K562 (cell line): ENCODE measurements at regions not wholly inside any gene's neighbourhood (a gene's known extent, or its start where the extent isn't known, plus 50 kb on each side); places are given as distances from the start of the nearest gene placed in this dataset.

ENCODE experiments used
- ATAC-seq: fragments of 200-7000 bp; cut with Tn5 transposase; 3 replicates; pipeline ENCODE4 v1.9.1; 2020; ENCODE audit warnings: moderate library complexity
- BruUV-seq: library from RNA; stranded (reverse); fragments of 400-500 nt; replicated peaks from 2 replicates; lab custom pipeline; 2021; lab: Mats Ljungman, UMichigan
- CTCF ChIA-PET: fragments of 300-600 bp; formaldehyde crosslinking; extraction: SDS; loops from one replicate; lab custom pipeline; 2021; ENCODE audit warnings: low intra/inter-chr PET ratio; lab: Yijun Ruan, JAX
- POLR2A ChIA-PET: fragments of 300-600, 350-650 bp; sonication (Branson Sonifier 250); formaldehyde crosslinking; extraction: SDS; loops from one replicate; lab custom pipeline; 2021; ENCODE audit warnings: antibody characterized with exemption, inconsistent platforms; lab: Yijun Ruan, JAX
- DNase-seq, 4 experiments: peaks; one replicate each; pipeline versions ENCODE4 v3.0.0 to v3.0.0-alpha.2; 2011 to 2018; ENCODE audit warnings: low spot score in 3 of 4, mixed read lengths in 3 of 4; ENCODE audit errors: extremely low read depth in 1 of 4
- FAIRE-seq: peaks from 2 replicates; lab custom pipeline; 2011; peaks lifted over from hg19 to GRCh38; lab: Jason Lieb, UNC
- H2AFZ ChIP-seq: 2 replicates; pipeline ENCODE4 v1.6.0; 2011; ENCODE audit warnings: low read depth, low read length, control low read depth, inconsistent platforms
- H3K27ac ChIP-seq: fragments of 200-600 bp; 3 replicates; pipeline ENCODE4 v1.8.0; 2011; ENCODE audit warnings: low read depth, mild to moderate bottlenecking, control low read depth, inconsistent platforms, low read length, moderate library complexity, mixed read lengths; ENCODE audit errors: extremely low read depth
- H3K27me3 ChIP-seq, 2 experiments: fragments of 300-600 bp in 1 of 2; 2 replicates in 1 of 2; 3 replicates in 1 of 2; pipeline versions ENCODE4 v1.6.0 to v1.8.0; 2011; ENCODE audit warnings: inconsistent platforms in 2 of 2, low read length in 2 of 2, mild to moderate bottlenecking in 1 of 2, mixed read lengths in 1 of 2, moderate library complexity in 1 of 2; ENCODE audit not compliant: control insufficient read depth in 2 of 2, insufficient read depth in 2 of 2
- H3K36me3 ChIP-seq: fragments of 300-600 bp; 3 replicates; pipeline ENCODE4 v1.8.0; 2011; ENCODE audit warnings: mild to moderate bottlenecking, low read length, inconsistent platforms; ENCODE audit not compliant: control insufficient read depth, insufficient read depth
- H3K4me1 ChIP-seq, 2 experiments: fragments of 200-600 bp in 1 of 2; replicated peaks in 1 of 2; 2 replicates in 1 of 2; 3 replicates in 1 of 2; pipeline versions ENCODE4 v1.5.1 to v1.8.0; 2011; ENCODE audit warnings: inconsistent platforms in 2 of 2, low read length in 2 of 2, mild to moderate bottlenecking in 1 of 2, mixed read lengths in 1 of 2, moderate library complexity in 1 of 2; ENCODE audit not compliant: control insufficient read depth in 2 of 2, insufficient read depth in 2 of 2
- H3K4me2 ChIP-seq: 2 replicates; pipeline ENCODE4 v1.6.1; 2011; ENCODE audit warnings: low read length, control low read depth, inconsistent platforms, mixed read lengths; ENCODE audit not compliant: insufficient read depth
- H3K4me3 ChIP-seq: fragments of 200-600 bp; sonication (generic), shearing (Covaris generic); 2 replicates; pipeline ENCODE4 v1.5.1; 2016; ENCODE audit warnings: control low read depth, inconsistent platforms
- H3K79me2 ChIP-seq: fragments of 200-600 bp; 3 replicates; pipeline ENCODE4 v1.8.0; 2011; ENCODE audit warnings: low read length, inconsistent platforms; ENCODE audit not compliant: control insufficient read depth, insufficient read depth
- H3K9ac ChIP-seq, 2 experiments: 2 replicates each; pipeline versions ENCODE4 v1.6.0 to v1.6.1; 2011; ENCODE audit warnings: low read depth in 2 of 2, low read length in 2 of 2, control low read depth in 1 of 2, inconsistent platforms in 1 of 2, mild to moderate bottlenecking in 1 of 2, mixed read lengths in 1 of 2; ENCODE audit not compliant: insufficient read depth in 1 of 2
- H3K9me1 ChIP-seq: one replicate; pipeline ENCODE4 v1.6.0; 2011; ENCODE audit warnings: inconsistent platforms, mild to moderate bottlenecking, low read length, moderate library complexity; ENCODE audit not compliant: control insufficient read depth, insufficient read depth
- H3K9me3 ChIP-seq: replicated peaks from 2 replicates; pipeline ENCODE4 v1.5.1; 2011; ENCODE audit warnings: low read depth, low read length, inconsistent platforms; ENCODE audit not compliant: control insufficient read depth, insufficient read depth
- H4K20me1 ChIP-seq: replicated peaks from 2 replicates; pipeline ENCODE4 v1.6.1; 2011; ENCODE audit warnings: low read length, inconsistent platforms, mixed read lengths; ENCODE audit not compliant: control insufficient read depth, insufficient read depth
- CREB3 ChIP-seq: fragments of 450-650 bp; conservative IDR thresholded peaks from 2 replicates; pipeline ENCODE4 v1.6.1; 2016; ENCODE audit warnings: missing genetic modification characterization, low read depth, mild to moderate bottlenecking, missing compliant biosample characterization, moderate library complexity
- MTF1 ChIP-seq: fragments of 250-450 bp; sonication (Bioruptor Pico); IDR thresholded peaks from 2 replicates; pipeline ENCODE4 v1.9.0; 2021; ENCODE audit warnings: moderate library complexity, mild to moderate bottlenecking, inconsistent platforms, borderline replicate concordance
- MXD1 ChIP-seq: fragments of 250-450 bp; sonication (Bioruptor Pico); IDR thresholded peaks from 2 replicates; pipeline ENCODE4 v1.8.0; 2021; ENCODE audit warnings: borderline replicate concordance, mild to moderate bottlenecking, moderate library complexity; ENCODE audit not compliant: poor library complexity, severe bottlenecking
- NCOR1 ChIP-seq: fragments of 450-650 bp; IDR thresholded peaks from 2 replicates; pipeline ENCODE4 v1.6.1; 2016; ENCODE audit warnings: mild to moderate bottlenecking, moderate library complexity
- SMAD3 ChIP-seq: fragments of 450-650 bp; formaldehyde crosslinking; conservative IDR thresholded peaks from 2 replicates; pipeline ENCODE4 v1.4.0; 2020; ENCODE audit warnings: mild to moderate bottlenecking
- TSC22D4 ChIP-seq: fragments of 450-650 bp; IDR thresholded peaks from 2 replicates; pipeline ENCODE4 v1.6.1; 2016; ENCODE audit warnings: missing genetic modification characterization, missing biosample characterization, control low read depth
- ZNF318 ChIP-seq, 2 experiments: fragments of 450-650 bp; IDR thresholded peaks; 2 replicates each; pipeline ENCODE4 v1.6.1; 2016; ENCODE audit warnings: mild to moderate bottlenecking in 2 of 2, borderline replicate concordance in 1 of 2, low read depth in 1 of 2, moderate library complexity in 1 of 2
- WGBS: fragments of 100-300 bp; shearing (Covaris generic); methylation state at CpG from one replicate; pipeline ENCODE4 v1.1.6; 2016; ENCODE audit warnings: low coverage, mixed read lengths; ENCODE audit not compliant: insufficient coverage; ENCODE audit errors: missing lambda C conversion rate; 5-methylcytosine and 5-hydroxymethylcytosine counted together
- in situ Hi-C: fragments of 300-500 bp; cut with MboI; formaldehyde crosslinking; loops from 4 replicates; pipeline ENCODE4 v1.15.0; 2018; ENCODE audit warnings: inconsistent platforms, mixed read lengths
- intact Hi-C: fragments of 100-400 bp; cut with micrococcal nuclease; formaldehyde crosslinking; loops from 2 replicates; pipeline ENCODE4 v1.14.2; 2022

DNA sequence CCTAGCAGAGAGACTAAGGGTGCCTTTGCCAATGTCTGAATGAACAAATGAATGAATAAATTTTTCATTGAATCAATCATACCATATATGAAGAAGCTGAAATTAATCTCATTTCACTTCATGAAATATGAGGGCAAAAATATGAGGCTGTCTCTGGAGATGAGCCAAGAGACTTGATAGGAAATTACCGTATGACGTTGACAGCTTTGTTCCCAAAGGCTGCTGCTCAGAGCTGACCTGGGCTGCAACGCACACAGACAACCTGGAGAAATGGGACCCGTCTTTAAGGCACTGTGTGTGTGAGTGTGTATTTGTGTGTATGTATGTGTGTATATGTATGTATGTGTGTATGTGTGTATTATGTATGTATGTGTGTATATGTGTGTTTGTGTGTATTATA is 226.1 kb downstream of the IRX2 start (continued):
- no peak for TF ChIP-seq ZNF318 (IDR thresholded peaks at IDR 0.05; ENCODE audit: borderline replicate concordance in 1 of 2, low read depth in 1 of 2)

- ATAC-seq = no peak
- H3K9me1 ChIP-seq = no peaks in the 10 kb centered on the region
- no peak for DNase-seq
- H3K36me3 ChIP-seq = no peaks in the 10 kb centered on the region
- no peak overlapping the region for H3K4me2 ChIP-seq
- no peak overlapping the region for H3K4me3 ChIP-seq
- no peak for FAIRE-seq
- H3K9me3 ChIP-seq = 0 out of 2 replicates have a peak, but pooled peaks cover 2% of the 10 kb centered on the region
- ChIA-PET POLR2A (no interaction called here), CTCF (no interaction called here)
- no TSS peak for BruUV-seq
- H3K27ac ChIP-seq = no peak overlapping the region
- TF ChIP-seq NCOR1 = no peak
- no peak for TF ChIP-seq CREB3 (tag)
- TF ChIP-seq MTF1 (CRISPR knock-in tag) = no peak
- no peak for TF ChIP-seq TSC22D4 (tag)
- TF ChIP-seq MXD1 (CRISPR knock-in tag) = no peak
- TF ChIP-seq SMAD3 (CRISPR knock-in tag) = no peak
- intact Hi-C loops (no loop called here), in situ Hi-C loops (no loop called here)
- H3K4me1 ChIP-seq = no peaks in the 10 kb centered on the region
- H2AFZ ChIP-seq = no peak overlapping the region
- 0% methylated on average over 13 of the region's 13 CpGs for WGBS
- peaks cover 4 to 39% of the 10 kb centered on the region in 2 experiments; a peak in 3 of 5 replicates for H3K27me3 ChIP-seq
- no peaks in the 10 kb centered on the region for H4K20me1 ChIP-seq
- no peak overlapping the region for H3K9ac ChIP-seq
- no peaks in the 10 kb centered on the region for H3K79me2 ChIP-seq
Observed at GRCh38 chr5:2524620-2525019, 226.9 kb downstream of the IRX2 start.
